ENCODE measurements at regions not wholly inside any gene's neighbourhood (a gene's known extent, or its start where the extent isn't known, plus 50 kb on each side); places are given as distances from the start of the nearest gene placed in this dataset.

- TF ChIP-seq GATA2 (IDR thresholded peaks at IDR 0.05; ENCODE audit: low read depth, low read length) (peak; percentile 87), GATA3 (IDR thresholded peaks at IDR 0.05; ENCODE audit: low read depth, low read length) (peak; percentile 72)
These were observed 128.4 kb upstream of the GOT2 start for GRCh38 chr16:58862334-58863021.

GRCh38 chr16:58859958-58860669 lies 126.0 kb upstream of the GOT2 start:
- peak; percentile 84 for TF ChIP-seq GATA3 (IDR thresholded peaks at IDR 0.05; ENCODE audit: low read depth, low read length)
- TF ChIP-seq GATA2 (IDR thresholded peaks at IDR 0.05; ENCODE audit: low read depth, low read length): peak; percentile 96

- TF ChIP-seq GATA2 (IDR thresholded peaks at IDR 0.05; ENCODE audit: low read depth, low read length): no peak
- no peak for TF ChIP-seq GATA3 (IDR thresholded peaks at IDR 0.05; ENCODE audit: low read depth, low read length)
These were observed 121.3 kb upstream of the GOT2 start for GRCh38 chr16:58855291-58855863.

GRCh38 chr16:58853854-58854791 lies 120.0 kb upstream of the GOT2 start:
- no peak for TF ChIP-seq GATA2 (IDR thresholded peaks at IDR 0.05; ENCODE audit: low read depth, low read length)
- no peak for TF ChIP-seq GATA3 (IDR thresholded peaks at IDR 0.05; ENCODE audit: low read depth, low read length)

GRCh38 chr16:58850678-58851020 lies 116.5 kb upstream of the GOT2 start:
- TF ChIP-seq GATA2 (IDR thresholded peaks at IDR 0.05; ENCODE audit: low read depth, low read length): peak; percentile 88
- peak; percentile 64; the same call in 1 of the 2 replicates for TF ChIP-seq GATA3 (IDR thresholded peaks at IDR 0.05; ENCODE audit: low read depth, low read length)

GRCh38 chr16:58850019-58850677 lies 116.0 kb upstream of the GOT2 start:
- no peak for TF ChIP-seq GATA2 (IDR thresholded peaks at IDR 0.05; ENCODE audit: low read depth, low read length)
- no peak for TF ChIP-seq GATA3 (IDR thresholded peaks at IDR 0.05; ENCODE audit: low read depth, low read length)

- TF ChIP-seq GATA2 (IDR thresholded peaks at IDR 0.05; ENCODE audit: low read depth, low read length): no peak
- TF ChIP-seq GATA3 (IDR thresholded peaks at IDR 0.05; ENCODE audit: low read depth, low read length): no peak
These were observed 114.5 kb upstream of the GOT2 start for GRCh38 chr16:58848662-58849002.

- TF ChIP-seq GATA2 (IDR thresholded peaks at IDR 0.05; ENCODE audit: low read depth, low read length) (no peak), GATA3 (IDR thresholded peaks at IDR 0.05; ENCODE audit: low read depth, low read length) (no peak)
These were observed 114.0 kb upstream of the GOT2 start for GRCh38 chr16:58847902-58848661.

- TF ChIP-seq GATA2 (IDR thresholded peaks at IDR 0.05; ENCODE audit: low read depth, low read length) (no peak), GATA3 (IDR thresholded peaks at IDR 0.05; ENCODE audit: low read depth, low read length) (no peak)
These were observed 109.6 kb upstream of the GOT2 start for GRCh38 chr16:58843675-58844074.

GRCh38 chr16:58842746-58843145 lies 108.6 kb upstream of the GOT2 start:
- TF ChIP-seq GATA2 (IDR thresholded peaks at IDR 0.05; ENCODE audit: low read depth, low read length) (no peak), GATA3 (IDR thresholded peaks at IDR 0.05; ENCODE audit: low read depth, low read length) (no peak)

- TF ChIP-seq GATA3 (IDR thresholded peaks at IDR 0.05; ENCODE audit: low read depth, low read length) (no peak), GATA2 (IDR thresholded peaks at IDR 0.05; ENCODE audit: low read depth, low read length) (no peak)
These were observed 108.0 kb upstream of the GOT2 start for GRCh38 chr16:58842156-58842555.

- no peak for TF ChIP-seq GATA3 (IDR thresholded peaks at IDR 0.05; ENCODE audit: low read depth, low read length)
- no peak for TF ChIP-seq GATA2 (IDR thresholded peaks at IDR 0.05; ENCODE audit: low read depth, low read length)
These were observed 103.8 kb upstream of the GOT2 start for GRCh38 chr16:58837950-58838349.

GRCh38 chr16:58836427-58836826 lies 102.3 kb upstream of the GOT2 start:
- TF ChIP-seq GATA3 (IDR thresholded peaks at IDR 0.05; ENCODE audit: low read depth, low read length): no peak
- TF ChIP-seq GATA2 (IDR thresholded peaks at IDR 0.05; ENCODE audit: low read depth, low read length): no peak

Measured in SH-SY5Y (cell line).